ENCODE measurements at regions not wholly inside any gene's neighbourhood (a gene's known extent, or its start where the extent isn't known, plus 50 kb on each side); places are given as distances from the start of the nearest gene placed in this dataset.

- H3K36me3 ChIP-seq (ENCODE audit: control insufficient read depth, insufficient read depth, low read length) = no peaks in the 10 kb centered on the region
- TF ChIP-seq LARP7 (IDR thresholded peaks at IDR 0.05) = no peak
- TF ChIP-seq CREB1 (IDR thresholded peaks at IDR 0.05) = no peak
- TF ChIP-seq CREB1 (CRISPR knock-in tag; IDR thresholded peaks at IDR 0.05) = no peak
- TF ChIP-seq STAT6 (CRISPR knock-in tag; IDR thresholded peaks at IDR 0.05) = no peak
- no peak for TF ChIP-seq TAF9B (IDR thresholded peaks at IDR 0.05; ENCODE audit: partially characterized antibody)
- no peak for TF ChIP-seq ZFP1 (CRISPR knock-in tag; IDR thresholded peaks at IDR 0.05)
- TF ChIP-seq NFIX (CRISPR knock-in tag; IDR thresholded peaks at IDR 0.05; ENCODE audit: low read depth) = no peak
- TF ChIP-seq ZNF263 (CRISPR knock-in tag; IDR thresholded peaks at IDR 0.05; ENCODE audit: borderline replicate concordance) = no peak
- TF ChIP-seq ZNF589 (CRISPR knock-in tag; IDR thresholded peaks at IDR 0.05; ENCODE audit: low read depth) = no peak
- no peak for TF ChIP-seq ZBED1 (IDR thresholded peaks at IDR 0.05)
- TF ChIP-seq, protein P1, sequence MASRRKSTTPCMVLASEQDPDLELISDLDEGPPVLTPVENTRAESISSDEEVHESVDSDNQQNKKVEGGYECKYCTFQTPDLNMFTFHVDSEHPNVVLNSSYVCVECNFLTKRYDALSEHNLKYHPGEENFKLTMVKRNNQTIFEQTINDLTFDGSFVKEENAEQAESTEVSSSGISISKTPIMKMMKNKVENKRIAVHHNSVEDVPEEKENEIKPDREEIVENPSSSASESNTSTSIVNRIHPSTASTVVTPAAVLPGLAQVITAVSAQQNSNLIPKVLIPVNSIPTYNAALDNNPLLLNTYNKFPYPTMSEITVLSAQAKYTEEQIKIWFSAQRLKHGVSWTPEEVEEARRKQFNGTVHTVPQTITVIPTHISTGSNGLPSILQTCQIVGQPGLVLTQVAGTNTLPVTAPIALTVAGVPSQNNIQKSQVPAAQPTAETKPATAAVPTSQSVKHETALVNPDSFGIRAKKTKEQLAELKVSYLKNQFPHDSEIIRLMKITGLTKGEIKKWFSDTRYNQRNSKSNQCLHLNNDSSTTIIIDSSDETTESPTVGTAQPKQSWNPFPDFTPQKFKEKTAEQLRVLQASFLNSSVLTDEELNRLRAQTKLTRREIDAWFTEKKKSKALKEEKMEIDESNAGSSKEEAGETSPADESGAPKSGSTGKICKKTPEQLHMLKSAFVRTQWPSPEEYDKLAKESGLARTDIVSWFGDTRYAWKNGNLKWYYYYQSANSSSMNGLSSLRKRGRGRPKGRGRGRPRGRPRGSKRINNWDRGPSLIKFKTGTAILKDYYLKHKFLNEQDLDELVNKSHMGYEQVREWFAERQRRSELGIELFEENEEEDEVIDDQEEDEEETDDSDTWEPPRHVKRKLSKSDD (conservative IDR thresholded peaks at IDR 0.05; ENCODE audit: low read length) = no peak
- TF ChIP-seq ZNF785 (CRISPR knock-in tag; IDR thresholded peaks at IDR 0.05) = no peak
- TF ChIP-seq ATF1 (CRISPR knock-in tag; IDR thresholded peaks at IDR 0.05) = no peak
- TF ChIP-seq ATF1 (tag; IDR thresholded peaks at IDR 0.05) = no peak
- no peak for TF ChIP-seq POLR3A (IDR thresholded peaks at IDR 0.05; ENCODE audit: borderline replicate concordance, extremely low read depth, insufficient read depth, insufficient read length)
- TF ChIP-seq C11orf30 (IDR thresholded peaks at IDR 0.05; ENCODE audit: low read depth) = no peak
- no peak for TF ChIP-seq SMARCE1 (IDR thresholded peaks at IDR 0.05)
- intact Hi-C loops (cut with micrococcal nuclease) = no loop called here
Measured at GRCh38 chr1:78745111-78745510, 95.5 kb downstream of the IFI44 start.

More at GRCh38 chr1:78745111-78745510, 95.5 kb downstream of the IFI44 start:
- H3K4me1 ChIP-seq (replicated peaks in 1 of 2; ENCODE audit: control insufficient read depth in 2 of 2, insufficient read depth in 2 of 2, low read length in 2 of 2) = no peaks in the 10 kb centered on the region
- H3K4me3 ChIP-seq = no peak overlapping the region
- ATAC-seq = no peak
- no peak overlapping the region for H3K4me2 ChIP-seq (ENCODE audit: insufficient read depth, low read length)
- no peaks in the 10 kb centered on the region for H4K20me1 ChIP-seq (replicated peaks; ENCODE audit: control insufficient read depth, insufficient read depth, low read length)
- CTCF ChIA-PET (ENCODE audit: low intra/inter-chr PET ratio) = no interaction called here
- POLR2A ChIA-PET = no interaction called here
- in situ Hi-C loops (cut with MboI) = no loop called here
- H2AFZ ChIP-seq (ENCODE audit: low read depth, low read length) = no peak overlapping the region
- no peaks in the 10 kb centered on the region for H3K79me2 ChIP-seq (ENCODE audit: control insufficient read depth, insufficient read depth, low read length)
- no peaks in the 10 kb centered on the region for H3K27me3 ChIP-seq (ENCODE audit: control insufficient read depth in 2 of 2, insufficient read depth in 2 of 2, low read length in 2 of 2)
- BruUV-seq (replicated peaks) = no TSS peak
- FAIRE-seq = no peak
- H3K27ac ChIP-seq (ENCODE audit: extremely low read depth, low read depth, low read length) = no peak overlapping the region
- no peak overlapping the region for H3K9ac ChIP-seq (ENCODE audit: insufficient read depth in 1 of 2, low read depth in 2 of 2, low read length in 2 of 2)
- no peaks in the 10 kb centered on the region; the same call in 1 of the 2 replicates for H3K9me3 ChIP-seq (replicated peaks; ENCODE audit: control insufficient read depth, insufficient read depth, low read depth, low read length)
- no peaks in the 10 kb centered on the region for H3K9me1 ChIP-seq (ENCODE audit: control insufficient read depth, insufficient read depth, low read length)
- DNase-seq (ENCODE audit: extremely low read depth in 1 of 4, low spot score in 3 of 4) = no peak
